RWPE1 (cell line): ENCODE measurements at regions not wholly inside any gene's neighbourhood (a gene's known extent, or its start where the extent isn't known, plus 50 kb on each side); places are given as distances from the start of the nearest gene placed in this dataset.
"Not testable (repeated sequence)": the region's sequence is repeated elsewhere in the genome, so short reads cannot be mapped to it uniquely, and the experiment has no call there.

ENCODE experiments used
- CTCF ChIA-PET: fragments of 350-600 bp; sonication (Branson Sonifier 250); formaldehyde crosslinking; extraction: SDS; loops from one replicate; lab custom pipeline; 2021; lab: Yijun Ruan, JAX
- POLR2A ChIA-PET: fragments of 400-600 bp; formaldehyde crosslinking; extraction: SDS; loops from one replicate; lab custom pipeline; 2020; ENCODE audit warnings: antibody characterized with exemption; ENCODE audit not compliant: low non-redundant PET; lab: Yijun Ruan, JAX
- DNase-seq: peaks from one replicate; pipeline ENCODE4 v3.0.0; 2012; ENCODE audit warnings: low spot score
- H3K27ac ChIP-seq: fragments of 450-650 bp; 2 replicates; pipeline ENCODE4 v1.5.1; 2017
- TF ChIP-seq, protein P1 (sequence below): fragments of 450-650 bp; conservative IDR thresholded peaks from 2 replicates; pipeline ENCODE4 v1.5.1; 2017; ENCODE audit warnings: low read depth, mild to moderate bottlenecking

DNA sequence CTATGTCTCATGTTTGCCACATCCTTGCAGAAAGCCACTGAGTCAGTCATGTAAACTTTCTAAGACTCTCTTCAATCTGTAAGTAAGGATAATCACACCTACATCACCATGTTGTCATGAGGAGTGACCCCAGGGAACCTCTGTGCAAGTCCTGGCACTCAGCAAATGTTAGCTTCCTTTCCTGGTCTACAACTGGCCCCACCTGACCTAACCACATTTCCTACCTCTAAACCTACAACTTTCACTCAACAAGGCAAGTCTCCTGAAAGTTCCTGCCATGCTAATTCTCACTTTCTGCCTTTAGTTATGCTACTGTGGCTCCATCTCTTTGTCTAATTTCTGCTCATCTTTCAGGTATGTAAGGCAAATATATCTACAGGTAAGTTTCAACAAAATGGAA, 72.3 kb upstream of the SEM1 start:
- no peak overlapping the region for H3K27ac ChIP-seq
- POLR2A ChIA-PET: no interaction called here
- no peak for DNase-seq
- TF ChIP-seq, protein P1, sequence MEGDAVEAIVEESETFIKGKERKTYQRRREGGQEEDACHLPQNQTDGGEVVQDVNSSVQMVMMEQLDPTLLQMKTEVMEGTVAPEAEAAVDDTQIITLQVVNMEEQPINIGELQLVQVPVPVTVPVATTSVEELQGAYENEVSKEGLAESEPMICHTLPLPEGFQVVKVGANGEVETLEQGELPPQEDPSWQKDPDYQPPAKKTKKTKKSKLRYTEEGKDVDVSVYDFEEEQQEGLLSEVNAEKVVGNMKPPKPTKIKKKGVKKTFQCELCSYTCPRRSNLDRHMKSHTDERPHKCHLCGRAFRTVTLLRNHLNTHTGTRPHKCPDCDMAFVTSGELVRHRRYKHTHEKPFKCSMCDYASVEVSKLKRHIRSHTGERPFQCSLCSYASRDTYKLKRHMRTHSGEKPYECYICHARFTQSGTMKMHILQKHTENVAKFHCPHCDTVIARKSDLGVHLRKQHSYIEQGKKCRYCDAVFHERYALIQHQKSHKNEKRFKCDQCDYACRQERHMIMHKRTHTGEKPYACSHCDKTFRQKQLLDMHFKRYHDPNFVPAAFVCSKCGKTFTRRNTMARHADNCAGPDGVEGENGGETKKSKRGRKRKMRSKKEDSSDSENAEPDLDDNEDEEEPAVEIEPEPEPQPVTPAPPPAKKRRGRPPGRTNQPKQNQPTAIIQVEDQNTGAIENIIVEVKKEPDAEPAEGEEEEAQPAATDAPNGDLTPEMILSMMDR: no peak
- CTCF ChIA-PET: no interaction called here

DNA sequence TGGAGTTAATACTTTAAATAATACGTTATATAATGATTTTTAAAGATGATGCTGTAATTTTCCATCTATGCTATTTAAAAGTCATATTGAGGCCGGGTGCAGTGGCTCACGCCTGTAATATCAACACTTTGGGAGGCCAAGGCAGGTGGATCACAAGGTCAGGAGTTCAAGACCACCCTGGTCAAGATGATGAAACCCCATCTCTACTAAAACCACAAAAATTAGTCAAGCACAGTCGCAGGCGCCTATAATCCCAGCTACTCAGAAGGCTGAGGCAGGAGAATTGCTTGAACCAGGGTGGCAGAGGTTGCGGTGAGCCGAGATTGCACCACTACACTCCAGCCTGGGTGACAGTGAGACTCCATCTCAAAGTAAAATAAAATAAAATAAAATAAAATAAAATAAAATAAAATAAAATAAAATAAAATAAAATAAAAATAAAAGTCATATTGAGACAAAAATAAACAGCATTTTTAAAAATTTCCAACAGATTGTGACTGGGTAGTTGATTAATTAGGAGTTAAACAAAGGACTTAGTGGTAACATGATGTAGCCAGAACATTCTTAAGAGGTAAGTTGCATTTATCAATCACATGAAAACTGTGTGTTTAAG, 73.1 kb upstream of the SEM1 start:
- DNase-seq, H3K27ac ChIP-seq, POLR2A ChIA-PET: not testable (repeated sequence)
- CTCF ChIA-PET: interaction anchor here (0.6 kb wide), 1 partner anchor 11 kb away, joined by 4 read pairs; no protein-coding TSS in a partner anchor

DNA sequence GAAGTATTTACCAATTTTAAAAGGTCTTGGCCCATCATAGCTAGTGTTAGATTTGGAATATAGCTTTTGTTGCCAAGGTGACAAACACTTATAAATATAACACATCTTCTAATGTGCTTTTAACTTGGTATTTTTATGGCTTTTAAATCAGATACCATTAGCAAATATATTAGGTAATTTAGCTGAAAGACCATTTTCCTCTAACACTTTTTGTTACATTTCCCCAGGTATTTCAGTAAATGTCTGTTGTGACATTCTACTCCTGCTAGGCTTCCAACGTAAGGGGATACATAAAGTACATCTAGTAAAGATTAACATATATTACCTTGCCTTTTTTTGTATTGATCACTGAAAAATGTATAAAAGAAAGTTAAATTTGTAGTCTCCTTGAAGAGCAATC, 75.0 kb upstream of the SEM1 start:
- ChIA-PET CTCF (no interaction called here), POLR2A (no interaction called here)
- no peak for DNase-seq
- no peak overlapping the region for H3K27ac ChIP-seq
- TF ChIP-seq, protein P1: no peak

DNA sequence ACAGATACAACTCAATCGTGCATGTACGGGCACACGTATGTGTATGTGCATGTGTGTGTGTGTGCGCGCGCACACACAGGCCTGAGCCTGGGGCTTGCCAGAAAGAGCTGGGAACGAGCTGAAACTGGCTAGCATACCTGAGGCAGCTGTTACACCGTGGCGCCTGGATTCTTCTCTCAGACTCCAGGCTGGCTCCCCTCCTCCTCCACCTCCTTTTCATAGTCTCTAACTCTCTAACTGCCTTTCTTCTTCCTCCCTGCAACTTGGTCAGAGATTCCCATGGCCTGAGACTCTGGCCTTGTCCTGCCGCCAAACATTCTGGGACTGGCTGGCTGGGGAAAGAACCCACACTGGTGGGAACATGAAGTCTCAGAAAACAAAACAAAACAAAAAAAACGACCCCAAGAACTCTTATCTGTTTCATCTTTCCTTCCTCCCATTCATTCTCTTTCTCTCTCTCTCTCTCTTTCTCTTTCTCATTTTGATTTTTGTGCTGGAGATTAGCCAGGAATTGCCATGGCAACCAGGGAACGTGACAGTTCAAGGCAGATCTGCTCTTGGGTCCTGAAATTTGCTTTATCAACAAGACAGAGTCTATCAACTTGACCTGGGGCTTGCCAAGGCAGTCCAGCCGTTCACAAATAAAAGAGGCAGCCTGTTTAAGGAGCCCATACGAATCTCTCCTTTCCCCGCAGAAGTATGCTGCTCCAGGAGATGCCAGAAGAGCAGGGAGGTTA, 76.8 kb upstream of the SEM1 start:
- CTCF ChIA-PET: no interaction called here
- no peak overlapping the region for H3K27ac ChIP-seq
- TF ChIP-seq, protein P1: no peak
- DNase-seq: no peak
- POLR2A ChIA-PET: no interaction called here

DNA sequence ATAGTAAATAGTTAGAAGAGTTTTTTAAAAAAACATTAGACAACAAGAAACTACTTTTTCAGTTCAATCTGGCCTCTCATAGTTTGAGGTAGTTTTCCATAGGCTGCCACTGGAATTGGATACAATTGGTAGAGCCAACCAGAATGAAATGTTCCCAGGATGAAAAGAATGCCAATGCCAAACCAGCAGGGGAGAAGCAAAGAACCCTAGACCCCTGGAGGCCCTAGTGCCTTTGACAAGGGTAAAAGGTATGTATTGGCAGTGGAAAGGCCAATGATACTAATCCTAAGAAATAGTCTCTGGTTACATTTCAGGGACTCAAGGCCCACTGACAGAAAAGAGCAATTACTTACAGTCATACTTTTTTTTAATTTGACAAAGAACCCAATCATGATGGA, 77.4 kb upstream of the SEM1 start:
- ChIA-PET CTCF (no interaction called here), POLR2A (no interaction called here)
- H3K27ac ChIP-seq: no peak overlapping the region
- TF ChIP-seq, protein P1: no peak
- no peak for DNase-seq

DNA sequence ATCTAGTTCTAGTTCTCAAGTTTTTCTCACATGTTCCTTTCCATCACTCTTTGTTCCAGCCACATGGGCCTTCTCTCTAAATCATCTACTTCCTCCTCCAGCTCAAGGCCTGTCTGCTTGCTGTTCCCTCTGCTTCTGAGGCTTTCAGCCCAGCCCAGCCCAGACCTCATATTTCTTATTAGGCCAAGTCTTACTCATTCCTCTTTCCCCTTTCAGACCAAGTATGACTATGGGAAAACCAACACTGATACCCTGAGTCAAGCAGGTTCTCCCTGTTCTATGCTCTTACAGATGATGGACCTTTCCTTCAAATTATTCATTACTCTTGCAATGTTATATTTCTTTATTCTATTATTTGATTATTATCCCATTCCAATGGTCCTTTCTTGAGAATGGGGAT, 80.3 kb upstream of the SEM1 start:
- CTCF ChIA-PET: no interaction called here
- no peak for DNase-seq
- TF ChIP-seq, protein P1: no peak
- H3K27ac ChIP-seq: no peak overlapping the region
- POLR2A ChIA-PET: no interaction called here

DNA sequence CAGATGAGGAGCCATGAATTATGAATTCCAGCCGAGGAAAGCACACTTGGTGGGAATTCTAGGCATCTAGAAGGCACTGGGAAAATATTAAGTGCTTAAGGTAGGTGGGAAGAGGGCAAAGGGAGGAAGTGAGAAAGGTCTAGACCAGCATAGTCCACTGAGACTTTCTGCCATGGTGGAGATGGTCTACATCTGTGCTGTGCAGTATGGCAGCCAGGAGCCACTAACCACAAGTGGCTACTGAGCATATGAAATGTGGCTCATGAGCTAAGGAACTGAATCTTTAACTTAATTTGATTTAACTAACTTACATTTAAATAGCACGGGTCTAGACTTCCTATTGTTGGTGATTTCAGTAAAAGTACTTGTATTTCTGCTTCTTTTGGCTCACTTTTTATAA, 82.5 kb upstream of the SEM1 start:
- ChIA-PET POLR2A (no interaction called here), CTCF (no interaction called here)
- DNase-seq: no peak
- no peak overlapping the region for H3K27ac ChIP-seq
- TF ChIP-seq, protein P1: no peak
